ENCODE measurements at regions not wholly inside any gene's neighbourhood (a gene's known extent, or its start where the extent isn't known, plus 50 kb on each side); places are given as distances from the start of the nearest gene placed in this dataset.

DNA sequence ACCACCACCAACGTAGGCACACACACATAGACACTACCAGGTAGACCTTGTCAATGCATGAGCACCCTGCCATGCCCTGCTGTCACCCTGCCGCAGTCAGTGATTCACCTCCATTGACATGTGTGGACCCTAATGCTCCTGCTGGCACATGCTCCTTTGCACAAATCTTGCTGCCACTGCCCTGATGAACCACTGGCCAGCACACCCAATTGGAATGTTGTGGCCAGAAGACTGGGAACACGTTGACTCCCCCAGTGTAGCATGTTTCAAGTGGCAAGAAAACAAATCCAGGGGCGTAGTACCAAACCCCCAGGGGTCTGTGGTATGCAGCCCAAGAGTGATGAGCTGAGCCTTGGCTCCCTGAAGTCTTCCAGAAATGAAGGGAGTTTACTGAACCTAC, 486.4 kb upstream of the KIF2B start:
- no peak for TF ChIP-seq EZH2 (IDR thresholded peaks at IDR 0.05; ENCODE audit: insufficient read depth, low read length)
- TF ChIP-seq, protein P1, sequence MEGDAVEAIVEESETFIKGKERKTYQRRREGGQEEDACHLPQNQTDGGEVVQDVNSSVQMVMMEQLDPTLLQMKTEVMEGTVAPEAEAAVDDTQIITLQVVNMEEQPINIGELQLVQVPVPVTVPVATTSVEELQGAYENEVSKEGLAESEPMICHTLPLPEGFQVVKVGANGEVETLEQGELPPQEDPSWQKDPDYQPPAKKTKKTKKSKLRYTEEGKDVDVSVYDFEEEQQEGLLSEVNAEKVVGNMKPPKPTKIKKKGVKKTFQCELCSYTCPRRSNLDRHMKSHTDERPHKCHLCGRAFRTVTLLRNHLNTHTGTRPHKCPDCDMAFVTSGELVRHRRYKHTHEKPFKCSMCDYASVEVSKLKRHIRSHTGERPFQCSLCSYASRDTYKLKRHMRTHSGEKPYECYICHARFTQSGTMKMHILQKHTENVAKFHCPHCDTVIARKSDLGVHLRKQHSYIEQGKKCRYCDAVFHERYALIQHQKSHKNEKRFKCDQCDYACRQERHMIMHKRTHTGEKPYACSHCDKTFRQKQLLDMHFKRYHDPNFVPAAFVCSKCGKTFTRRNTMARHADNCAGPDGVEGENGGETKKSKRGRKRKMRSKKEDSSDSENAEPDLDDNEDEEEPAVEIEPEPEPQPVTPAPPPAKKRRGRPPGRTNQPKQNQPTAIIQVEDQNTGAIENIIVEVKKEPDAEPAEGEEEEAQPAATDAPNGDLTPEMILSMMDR (IDR thresholded peaks at IDR 0.05; ENCODE audit: insufficient read depth, low read depth, low read length), result no peak

Data from astrocyte (in vitro differentiated cells and primary cell).